ENCODE measurements at regions not wholly inside any gene's neighbourhood (a gene's known extent, or its start where the extent isn't known, plus 50 kb on each side); places are given as distances from the start of the nearest gene placed in this dataset.

- no peak for TF ChIP-seq CTCF (IDR thresholded peaks at IDR 0.05; ENCODE audit: extremely low read depth in 1 of 2, insufficient read depth in 1 of 2, low read depth in 1 of 2, low read length in 2 of 2)
- TF ChIP-seq JUN (IDR thresholded peaks at IDR 0.05; ENCODE audit: borderline replicate concordance, insufficient read depth, insufficient read length, low read depth), result no peak
- no peak for TF ChIP-seq POLR2A (IDR thresholded peaks at IDR 0.05; ENCODE audit: low read depth, low read length)
- no peak for TF ChIP-seq GATA2 (IDR thresholded peaks at IDR 0.05; ENCODE audit: insufficient read depth, insufficient read length, low read depth, low read length)
- no peak for TF ChIP-seq EZH2 (IDR thresholded peaks at IDR 0.05; ENCODE audit: borderline replicate concordance, low read depth, low read length, severe bottlenecking)
- TF ChIP-seq FOS (IDR thresholded peaks at IDR 0.05; ENCODE audit: borderline replicate concordance, insufficient read depth, low read length), result no peak
- no peak for TF ChIP-seq MAX (IDR thresholded peaks at IDR 0.05; ENCODE audit: insufficient read depth, insufficient read length)
- DNase-seq (ENCODE audit: low read depth, low spot score), result no peak
- Histone ChIP-seq H2AFZ (ENCODE audit: low read depth, low read length) (no peak overlapping the region), H3K36me3 (ENCODE audit: control insufficient read depth in 2 of 2, extremely low read depth in 1 of 2, insufficient read depth in 2 of 2, low read length in 2 of 2) (no peaks in the 10 kb centered on the region), H3K27ac (ENCODE audit: insufficient read depth, low read depth, low read length) (no peak overlapping the region), H3K4me1 (ENCODE audit: control insufficient read depth, extremely low read depth, insufficient read depth, low read length) (no peaks in the 10 kb centered on the region), H4K20me1 (replicated peaks; ENCODE audit: control insufficient read depth, extremely low read depth, insufficient read depth, low read length) (no peaks in the 10 kb centered on the region), H3K79me2 (ENCODE audit: control insufficient read depth, insufficient read depth, low read length) (no peaks in the 10 kb centered on the region), H3K27me3 (ENCODE audit: control insufficient read depth in 2 of 2, insufficient read depth in 2 of 2, low read length in 2 of 2) (no peaks in the 10 kb centered on the region), H3K9ac (replicated peaks; ENCODE audit: extremely low read depth, insufficient read depth, low read length) (no peak overlapping the region), H3K4me3 (replicated peaks in 1 of 3; ENCODE audit: insufficient read depth in 1 of 3, low read depth in 1 of 3, low read length in 3 of 3) (no peak overlapping the region), H3K9me1 (replicated peaks; ENCODE audit: control insufficient read depth, extremely low read depth, insufficient read depth, low read length) (no peaks in the 10 kb centered on the region), H3K4me2 (ENCODE audit: insufficient read depth, low read length) (no peak overlapping the region), H3K9me3 (replicated peaks; ENCODE audit: control insufficient read depth, insufficient read depth, low read length) (no peaks in the 10 kb centered on the region)
- no TSS peak for BruUV-seq (replicated peaks)
- dilution Hi-C loops (cut with MboI; ENCODE audit: extremely low pct_ligation_motif_present, low sequenced_read_pairs), result no loop called here
- ChIA-PET CTCF (no interaction called here), POLR2A (no interaction called here)
- no peak for FAIRE-seq
- intact Hi-C loops (cut with micrococcal nuclease), result no loop called here
Observed at GRCh38 chr5:164735334-164735733, 1229.9 kb downstream of the MAT2B start.

Measured in endothelial cell of umbilical vein (primary cell).